A673 (cell line): ENCODE measurements at regions not wholly inside any gene's neighbourhood (a gene's known extent, or its start where the extent isn't known, plus 50 kb on each side); places are given as distances from the start of the nearest gene placed in this dataset. TPM values are rescaled to one million over a fixed set of nuclear protein-coding genes. Genes with fewer than 3 reads are reported as not detected.

Experiments
- BruUV-seq: library from RNA; stranded (reverse); fragments of 400-500 nt; replicated peaks from 2 replicates; lab custom pipeline; 2021; lab: Mats Ljungman, UMichigan
- CTCF ChIA-PET: fragments of 300-600 bp; sonication (Branson Sonifier 250); formaldehyde crosslinking; loops from one replicate; lab custom pipeline; 2022; ENCODE audit warnings: antibody characterized with exemption; lab: Charles Lee
- POLR2A ChIA-PET: fragments of 300-600 bp; sonication (Branson Sonifier 250); formaldehyde crosslinking; loops from one replicate; lab custom pipeline; 2022; ENCODE audit warnings: antibody characterized with exemption; ENCODE audit not compliant: low non-redundant PET; lab: Charles Lee
- DNase-seq: peaks from one replicate; pipeline ENCODE4 v3.0.0-alpha.2; 2015; ENCODE audit warnings: low spot score
- H3K27ac ChIP-seq: fragments of 200-600 bp; sonication (generic); 2 replicates; pipeline ENCODE4 v1.5.1; 2016; ENCODE audit warnings: mixed run types, low read depth, mild to moderate bottlenecking, mixed read lengths, antibody characterized with exemption, low read length; ENCODE audit not compliant: poor library complexity, severe bottlenecking
- H3K27me3 ChIP-seq: fragments of 200-600 bp; sonication (generic); replicated peaks from 2 replicates; pipeline ENCODE4 v1.6.1; 2017; ENCODE audit warnings: mixed run types, low read depth, mild to moderate bottlenecking, mixed read lengths, antibody characterized with exemption, low read length; ENCODE audit not compliant: insufficient read depth, poor library complexity
- H3K36me3 ChIP-seq: fragments of 200-600 bp; sonication (generic); 2 replicates; pipeline ENCODE4 v1.6.1; 2016; ENCODE audit warnings: mixed run types, mild to moderate bottlenecking, mixed read lengths, antibody characterized with exemption, low read length; ENCODE audit not compliant: insufficient read depth, poor library complexity, severe bottlenecking
- H3K4me1 ChIP-seq: fragments of 200-600 bp; sonication (generic); 2 replicates; pipeline ENCODE4 v1.6.1; 2017; ENCODE audit warnings: mixed run types, mild to moderate bottlenecking, mixed read lengths, antibody characterized with exemption, low read length; ENCODE audit not compliant: insufficient read depth, poor library complexity, severe bottlenecking
- H3K4me3 ChIP-seq: fragments of 200-600 bp; sonication (generic); 2 replicates; pipeline ENCODE4 v1.5.1; 2016; ENCODE audit warnings: low read depth, mixed run types, mild to moderate bottlenecking, mixed read lengths, low read length; ENCODE audit not compliant: poor library complexity, severe bottlenecking
- H3K9me3 ChIP-seq: fragments of 200-600 bp; sonication (generic); 2 replicates; pipeline ENCODE4 v1.6.1; 2016; ENCODE audit warnings: mixed run types, low read depth, mild to moderate bottlenecking, mixed read lengths, antibody characterized with exemption, low read length; ENCODE audit not compliant: poor library complexity, severe bottlenecking
- CTCF ChIP-seq: fragments of 300-800, 200-600 bp; sonication (generic); conservative IDR thresholded peaks from 2 replicates; pipeline ENCODE4 v1.5.1; 2017; ENCODE audit warnings: low read depth, mild to moderate bottlenecking, antibody characterized with exemption, low read length, moderate library complexity, mixed read lengths
- EZH2 ChIP-seq: fragments of 200-600 bp; sonication (generic); IDR thresholded peaks from 2 replicates; pipeline ENCODE4 v1.6.1; 2017; ENCODE audit warnings: borderline replicate concordance, low read depth, mild to moderate bottlenecking, mixed read lengths, antibody characterized with exemption, low read length; ENCODE audit not compliant: poor library complexity, severe bottlenecking
- intact Hi-C: fragments of 100-400 bp; cut with micrococcal nuclease; formaldehyde crosslinking; loops from one replicate; pipeline ENCODE4 v1.10.0; 2022; ENCODE audit not compliant: unreplicated experiment
- microRNA-seq: library from miRNA; unstranded; fragments of <30 nt; microRNA quantifications from one replicate; pipeline ENCODE4 v1.2.0, GENCODE V29; 2021

GRCh38 chr4:127580300-127580699 lies 52.5 kb upstream of the INTU start:
- DNase-seq: no peak
- H3K4me3 ChIP-seq: no peak overlapping the region
- H3K9me3 ChIP-seq: no peaks in the 10 kb centered on the region
- H3K36me3 ChIP-seq: no peaks in the 10 kb centered on the region
- no TSS peak for BruUV-seq
- intact Hi-C loops: no loop called here
- no peak for TF ChIP-seq CTCF
- TF ChIP-seq EZH2: no peak
- no peaks in the 10 kb centered on the region for H3K27me3 ChIP-seq
- no peaks in the 10 kb centered on the region for H3K4me1 ChIP-seq
- CTCF ChIA-PET: no interaction called here
- POLR2A ChIA-PET: no interaction called here
- no peak overlapping the region for H3K27ac ChIP-seq

- CTCF ChIA-PET: no interaction called here
- intact Hi-C loops: no loop called here
- H3K27me3 ChIP-seq: no peaks in the 10 kb centered on the region
- no peaks in the 10 kb centered on the region for H3K4me1 ChIP-seq
- H3K27ac ChIP-seq: no peak overlapping the region
- peak; percentile 11 for DNase-seq
- no peak overlapping the region for H3K4me3 ChIP-seq
- BruUV-seq: no TSS peak
- no peak for TF ChIP-seq EZH2
- no peak for TF ChIP-seq CTCF
- H3K36me3 ChIP-seq: no peaks in the 10 kb centered on the region
- no peaks in the 10 kb centered on the region for H3K9me3 ChIP-seq
- POLR2A ChIA-PET: interaction anchor here (0.7 kb wide), 1 partner anchor 15 kb away, joined by 14 read pairs; no protein-coding TSS in a partner anchor
Measured at GRCh38 chr4:127580891-127581290, 51.9 kb upstream of the INTU start.

Small RNA genes lying in the stretch of these regions (microRNA-seq; reads per million reads assigned to microRNA genes)
- gene MIR2054: not detected
